ENCODE measurements at regions not wholly inside any gene's neighbourhood (a gene's known extent, or its start where the extent isn't known, plus 50 kb on each side); places are given as distances from the start of the nearest gene placed in this dataset.
"Not testable (repeated sequence)": the region's sequence is repeated elsewhere in the genome, so short reads cannot be mapped to it uniquely, and the experiment has no call there.

DNA sequence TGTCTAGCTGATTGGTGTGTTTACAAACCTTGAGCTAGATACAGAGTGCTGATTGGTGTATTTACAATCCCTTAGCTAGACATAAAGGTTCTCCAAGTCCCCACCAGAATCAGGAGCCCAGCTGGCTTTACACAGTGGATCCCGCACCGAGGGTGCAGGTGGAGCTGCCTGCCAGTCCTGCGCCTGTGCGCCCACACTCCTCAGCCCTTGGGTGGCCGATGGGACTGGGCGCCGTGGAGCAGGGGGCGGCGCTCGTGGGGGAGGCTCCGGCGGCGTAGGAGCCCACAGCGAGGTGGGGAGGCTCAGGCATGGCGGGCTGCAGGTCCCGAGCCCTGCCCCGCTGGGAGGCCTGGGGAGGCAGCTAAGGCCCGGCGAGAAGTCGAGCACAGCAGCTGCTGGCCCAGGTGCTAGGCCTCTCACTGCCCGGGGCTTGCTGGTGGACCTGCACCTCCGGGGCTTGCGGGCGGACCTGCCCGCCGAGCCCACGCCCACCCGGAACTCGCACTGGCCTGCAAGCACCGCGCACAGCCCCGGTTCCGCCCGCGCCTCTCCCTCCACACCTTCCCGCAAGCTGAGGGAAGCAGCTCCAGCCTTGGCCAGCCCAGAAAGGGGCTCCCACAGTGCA, 51.0 kb upstream of the CDYL start:
- not testable (repeated sequence) for H3K4me3 Mint-ChIP-seq; H3K4me1 Mint-ChIP-seq (ENCODE audit: low read depth); DNase-seq (ENCODE audit: low spot score); H3K9me3 Mint-ChIP-seq; H3K36me3 Mint-ChIP-seq (ENCODE audit: low read depth); H3K27ac Mint-ChIP-seq
- H3K27me3 Mint-ChIP-seq (ENCODE audit: low read depth) = peaks cover 11% of the 10 kb centered on the region

DNA sequence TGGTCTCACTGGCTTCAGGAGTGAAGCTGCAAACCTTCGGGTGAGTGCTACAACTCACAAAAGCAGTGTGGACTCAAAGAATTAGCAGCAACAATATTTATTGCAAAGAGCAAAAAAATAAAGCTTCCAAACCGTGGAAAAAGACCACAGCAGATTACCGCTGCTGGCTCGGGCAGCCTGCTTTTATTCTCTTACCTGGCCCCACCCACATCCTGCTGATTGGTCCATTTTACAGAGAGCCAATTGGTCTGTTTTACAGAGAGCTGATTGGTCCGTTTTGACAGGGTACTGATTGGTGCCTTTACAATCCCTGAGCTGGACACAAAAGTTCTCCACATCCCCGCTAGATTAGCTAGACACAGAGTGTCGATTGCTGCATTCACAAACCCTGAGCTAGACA, 51.5 kb upstream of the CDYL start:
- not testable (repeated sequence) for H3K4me3 Mint-ChIP-seq; H3K4me1 Mint-ChIP-seq (ENCODE audit: low read depth); H3K9me3 Mint-ChIP-seq; H3K36me3 Mint-ChIP-seq (ENCODE audit: low read depth); H3K27ac Mint-ChIP-seq; DNase-seq (ENCODE audit: low spot score); H3K27me3 Mint-ChIP-seq (ENCODE audit: low read depth)

DNA sequence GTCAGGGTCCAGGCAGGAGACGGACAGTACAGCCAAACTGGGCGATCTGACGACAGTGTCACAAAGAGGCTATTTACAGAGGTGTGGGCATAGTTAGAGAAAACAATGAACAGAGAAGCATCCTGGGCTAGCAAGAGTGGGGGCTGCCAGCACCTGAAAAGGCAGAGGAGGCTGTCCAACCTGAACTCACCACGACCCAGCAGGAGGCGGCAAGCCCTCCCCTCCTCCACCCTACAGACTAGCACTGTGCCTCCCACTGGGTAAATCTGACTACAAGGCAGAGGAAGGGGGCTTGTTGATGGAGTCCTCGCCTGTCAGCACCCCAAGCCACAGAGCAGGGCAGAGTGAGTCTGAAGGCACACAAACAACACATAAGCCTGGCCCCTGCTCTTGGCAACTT, 52.8 kb upstream of the CDYL start:
- no peak for DNase-seq (ENCODE audit: low spot score)
- no peaks in the 10 kb centered on the region for H3K9me3 Mint-ChIP-seq
- H3K27ac Mint-ChIP-seq = no peak overlapping the region
- H3K4me1 Mint-ChIP-seq (ENCODE audit: low read depth) = peaks cover 7% of the 10 kb centered on the region
- no peak overlapping the region for H3K4me3 Mint-ChIP-seq
- peaks cover 2% of the 10 kb centered on the region for H3K27me3 Mint-ChIP-seq (ENCODE audit: low read depth)
- no peaks in the 10 kb centered on the region for H3K36me3 Mint-ChIP-seq (ENCODE audit: low read depth)

DNA sequence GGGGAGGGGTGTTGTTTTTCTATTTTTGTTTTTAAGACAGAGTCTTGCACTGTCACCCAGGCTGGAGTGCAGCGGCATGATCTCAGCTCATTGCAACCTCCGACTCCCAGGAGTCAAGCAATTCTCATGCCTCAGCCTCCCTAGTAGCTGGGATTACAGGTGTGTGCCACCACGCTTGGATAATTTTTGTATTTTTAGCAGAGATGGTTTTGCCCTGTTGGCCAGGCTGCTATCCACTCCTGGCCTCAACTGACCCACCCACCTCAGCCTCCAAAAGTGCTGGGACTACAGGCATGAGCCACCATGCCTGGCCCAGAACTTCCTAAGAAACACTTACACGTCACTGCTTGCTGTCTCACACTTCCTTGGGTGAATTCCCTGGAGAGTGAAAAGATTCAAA, 54.8 kb upstream of the CDYL start:
- not testable (repeated sequence) for H3K36me3 Mint-ChIP-seq (ENCODE audit: low read depth); H3K27ac Mint-ChIP-seq; DNase-seq (ENCODE audit: low spot score); H3K4me1 Mint-ChIP-seq (ENCODE audit: low read depth); H3K27me3 Mint-ChIP-seq (ENCODE audit: low read depth); H3K4me3 Mint-ChIP-seq; H3K9me3 Mint-ChIP-seq

DNA sequence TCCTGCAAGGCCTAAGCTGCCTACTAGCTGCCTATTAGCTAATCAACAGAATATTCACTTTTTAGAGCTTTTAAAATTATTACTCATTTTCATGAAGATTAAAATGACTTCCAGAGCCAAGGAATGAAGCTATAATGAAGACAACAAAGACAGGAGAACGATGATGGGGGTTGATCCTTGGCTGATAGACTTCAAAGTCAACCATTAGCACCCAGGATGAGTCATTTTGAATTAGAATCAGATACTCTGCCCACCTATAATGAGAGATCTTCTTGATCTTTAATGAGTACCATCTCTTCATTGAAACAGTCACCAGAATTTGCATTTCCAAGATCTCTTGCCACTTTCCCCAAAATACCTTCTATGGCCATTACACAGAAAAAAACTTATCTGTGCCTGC, 56.7 kb upstream of the CDYL start:
- H3K4me1 Mint-ChIP-seq (ENCODE audit: low read depth) = no peaks in the 10 kb centered on the region
- H3K4me3 Mint-ChIP-seq = no peak overlapping the region
- DNase-seq (ENCODE audit: low spot score) = no peak
- H3K27me3 Mint-ChIP-seq (ENCODE audit: low read depth) = peaks cover 2% of the 10 kb centered on the region
- no peak overlapping the region for H3K27ac Mint-ChIP-seq
- H3K9me3 Mint-ChIP-seq = no peaks in the 10 kb centered on the region
- no peaks in the 10 kb centered on the region for H3K36me3 Mint-ChIP-seq (ENCODE audit: low read depth)

DNA sequence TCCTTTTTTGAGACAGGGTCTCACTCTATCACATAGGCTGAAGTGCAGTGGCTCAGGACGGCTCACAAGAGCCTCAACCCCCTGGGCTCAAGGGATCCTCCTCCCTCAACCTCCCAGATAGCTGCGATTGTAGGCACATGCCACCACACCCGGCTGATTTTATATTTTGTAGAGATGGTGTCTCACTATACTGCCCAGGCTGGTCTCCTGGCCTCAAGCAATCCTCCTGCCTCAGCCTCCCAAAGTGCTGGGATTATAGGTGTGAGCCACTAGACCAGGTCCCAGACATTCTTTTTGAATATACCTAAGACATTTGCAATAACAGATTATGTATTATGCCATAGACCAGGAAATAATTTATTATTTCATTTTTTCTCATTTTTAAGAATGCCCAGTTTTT, 58.3 kb upstream of the CDYL start:
- Mint-ChIP-seq H3K4me1 (ENCODE audit: low read depth) (no peaks in the 10 kb centered on the region), H3K4me3 (no peak overlapping the region), H3K27ac (no peak overlapping the region)

DNA sequence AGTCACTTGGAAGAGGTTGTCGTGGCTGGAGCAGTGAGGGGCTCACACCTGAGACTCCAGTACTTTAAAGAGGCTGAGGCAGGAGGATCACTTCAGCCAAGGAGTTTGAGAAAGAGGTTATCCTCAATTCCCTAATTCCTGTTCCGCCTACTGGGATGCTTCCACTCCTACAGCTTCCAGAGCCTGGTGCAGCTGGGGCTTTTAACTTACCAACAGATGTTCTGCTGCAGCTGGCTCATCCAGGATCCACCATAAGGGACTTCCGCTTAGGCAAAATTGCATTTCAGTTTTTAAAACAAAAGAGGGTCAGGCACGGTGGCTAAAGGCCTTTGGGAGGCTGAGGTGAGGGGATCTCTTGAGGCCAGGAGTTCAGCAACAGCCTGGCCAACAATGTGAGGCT, 59.1 kb upstream of the CDYL start:
- H3K27me3 Mint-ChIP-seq (ENCODE audit: low read depth) = peaks cover 2% of the 10 kb centered on the region

More for the DNA sequence above, 58.3 kb upstream of the CDYL start:
- Mint-ChIP-seq H3K9me3 (no peaks in the 10 kb centered on the region), H3K27me3 (ENCODE audit: low read depth) (peaks cover 2% of the 10 kb centered on the region), H3K36me3 (ENCODE audit: low read depth) (no peaks in the 10 kb centered on the region)
- no peak for DNase-seq (ENCODE audit: low spot score)

DNA sequence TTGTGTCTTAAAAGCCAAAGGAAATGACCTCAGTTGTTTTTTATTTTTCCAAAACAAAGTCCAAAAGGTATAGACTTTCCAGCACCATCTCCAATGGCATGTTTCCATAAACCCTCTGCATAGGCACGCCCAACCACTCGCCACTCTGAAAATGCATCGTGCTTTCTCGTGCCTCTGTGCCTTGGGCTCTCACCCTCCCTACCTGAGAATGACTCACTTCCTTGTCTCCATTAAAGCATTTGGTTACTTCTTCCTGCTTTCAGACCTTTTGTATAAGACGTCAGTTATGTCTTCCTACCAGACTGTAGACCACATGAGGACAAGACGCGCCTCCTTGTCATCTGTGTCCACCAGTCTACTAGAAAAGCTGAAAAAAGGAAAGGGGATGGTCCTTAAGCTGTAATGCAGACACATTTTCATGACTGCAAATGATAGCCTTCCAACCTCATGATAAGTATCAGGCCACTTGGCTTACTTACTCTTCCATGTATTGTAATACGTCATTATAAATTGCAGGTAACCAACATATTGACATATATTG, 61.2 kb upstream of the CDYL start:
- DNase-seq (ENCODE audit: low spot score) = no peak

More for the DNA sequence above, 59.1 kb upstream of the CDYL start:
- no peaks in the 10 kb centered on the region for H3K4me1 Mint-ChIP-seq (ENCODE audit: low read depth)
- no peak overlapping the region for H3K4me3 Mint-ChIP-seq
- no peaks in the 10 kb centered on the region for H3K9me3 Mint-ChIP-seq
- no peaks in the 10 kb centered on the region for H3K36me3 Mint-ChIP-seq (ENCODE audit: low read depth)
- DNase-seq (ENCODE audit: low spot score) = no peak
- H3K27ac Mint-ChIP-seq = no peak overlapping the region

DNA sequence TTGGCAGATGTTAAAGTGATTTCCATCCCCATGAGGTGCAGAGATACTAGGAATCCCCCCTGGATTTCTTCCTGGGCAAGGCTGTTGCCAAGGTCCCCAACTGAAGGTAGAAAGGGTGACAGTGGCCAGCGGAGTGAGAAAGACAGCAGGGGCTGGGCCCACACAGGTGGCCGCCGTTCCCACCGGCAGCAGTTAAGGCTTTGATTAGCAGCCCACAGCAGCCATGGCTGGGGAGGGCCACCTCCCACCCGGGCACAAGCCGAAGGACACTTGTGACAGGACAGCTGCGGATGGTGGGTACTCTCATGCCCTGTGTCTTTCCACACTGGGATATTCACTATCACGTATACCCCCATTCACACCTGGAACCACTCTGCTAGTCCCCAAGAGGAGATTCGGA, 63.9 kb upstream of the CDYL start:
- no peak for DNase-seq (ENCODE audit: low spot score)
- Mint-ChIP-seq H3K27me3 (ENCODE audit: low read depth) (no peaks in the 10 kb centered on the region), H3K36me3 (ENCODE audit: low read depth) (no peaks in the 10 kb centered on the region), H3K4me1 (ENCODE audit: low read depth) (no peaks in the 10 kb centered on the region), H3K27ac (no peak overlapping the region), H3K4me3 (no peak overlapping the region), H3K9me3 (no peaks in the 10 kb centered on the region)

More for the DNA sequence above, 61.2 kb upstream of the CDYL start:
- H3K27me3 Mint-ChIP-seq (ENCODE audit: low read depth) = no peaks in the 10 kb centered on the region
- H3K27ac Mint-ChIP-seq = no peak overlapping the region
- H3K9me3 Mint-ChIP-seq = no peaks in the 10 kb centered on the region
- no peak overlapping the region for H3K4me3 Mint-ChIP-seq
- H3K4me1 Mint-ChIP-seq (ENCODE audit: low read depth) = no peaks in the 10 kb centered on the region
- no peaks in the 10 kb centered on the region for H3K36me3 Mint-ChIP-seq (ENCODE audit: low read depth)

DNA sequence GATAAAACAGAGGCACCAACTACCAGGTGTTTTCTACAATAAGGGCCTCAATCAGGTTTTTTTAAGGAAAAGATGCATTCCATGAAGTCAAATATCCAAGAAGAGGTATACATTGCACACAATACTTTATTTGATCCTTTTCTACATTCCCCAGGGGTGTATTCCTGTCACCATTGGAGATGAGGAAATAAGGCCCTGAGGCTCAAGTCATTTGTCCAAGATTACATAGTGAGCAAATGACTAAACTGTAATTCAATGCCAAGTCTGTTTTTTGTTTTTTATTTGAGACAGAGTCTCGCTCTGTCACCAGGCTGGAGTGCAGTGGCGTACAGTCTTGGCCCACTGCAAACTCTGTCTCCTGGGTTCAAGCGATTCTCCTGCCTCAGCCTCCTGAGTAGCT, 69.2 kb upstream of the CDYL start:
- Mint-ChIP-seq H3K4me3 (no peak overlapping the region), H3K27ac (no peak overlapping the region), H3K9me3 (no peaks in the 10 kb centered on the region), H3K36me3 (ENCODE audit: low read depth) (no peaks in the 10 kb centered on the region), H3K4me1 (ENCODE audit: low read depth) (no peaks in the 10 kb centered on the region), H3K27me3 (ENCODE audit: low read depth) (no peaks in the 10 kb centered on the region)
- DNase-seq (ENCODE audit: low spot score) = no peak

DNA sequence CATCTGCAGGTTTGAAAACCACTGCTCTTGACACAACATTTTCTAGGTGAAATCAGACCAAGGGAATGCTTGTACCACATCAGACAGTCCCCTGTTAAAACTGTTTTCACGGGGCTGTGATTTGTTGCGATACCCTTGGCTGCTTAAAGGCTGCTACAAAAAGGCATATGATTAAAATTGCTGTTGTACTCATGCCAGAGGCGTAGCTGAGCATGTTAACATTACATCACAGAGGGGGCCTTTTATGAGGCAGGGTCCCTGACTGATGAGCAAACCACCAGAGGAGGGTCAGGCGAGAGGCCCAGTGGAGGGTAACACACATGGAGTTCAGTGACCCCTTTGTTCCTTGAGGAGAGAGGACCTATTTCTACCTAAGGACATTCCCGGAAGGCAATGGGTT, 70.4 kb upstream of the CDYL start:
- no peaks in the 10 kb centered on the region for H3K9me3 Mint-ChIP-seq
- no peak for DNase-seq (ENCODE audit: low spot score)
- H3K4me3 Mint-ChIP-seq = no peak overlapping the region
- H3K27ac Mint-ChIP-seq = no peak overlapping the region
- H3K27me3 Mint-ChIP-seq (ENCODE audit: low read depth) = no peaks in the 10 kb centered on the region
- H3K36me3 Mint-ChIP-seq (ENCODE audit: low read depth) = no peaks in the 10 kb centered on the region
- H3K4me1 Mint-ChIP-seq (ENCODE audit: low read depth) = no peaks in the 10 kb centered on the region

DNA sequence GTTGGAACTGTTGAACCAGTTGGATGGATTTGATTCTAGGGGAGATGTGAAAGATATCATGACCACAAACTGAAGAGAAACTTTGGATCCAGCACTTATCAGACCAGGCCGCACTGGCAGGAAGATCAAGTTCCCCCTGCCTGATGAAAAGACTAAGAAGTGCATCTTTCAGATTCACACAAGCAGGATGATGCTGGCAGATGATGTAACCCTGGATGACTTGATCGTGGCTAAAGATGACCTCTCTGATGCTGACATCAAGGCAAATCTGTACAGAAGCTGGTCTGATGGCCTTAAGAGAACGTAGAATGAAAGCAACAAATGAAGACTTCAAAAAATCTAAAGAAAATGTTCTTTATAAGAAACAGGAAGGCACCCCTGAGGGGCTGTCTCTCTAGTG, 72.8 kb upstream of the CDYL start:
- H3K4me1 Mint-ChIP-seq (ENCODE audit: low read depth) = no peaks in the 10 kb centered on the region
- DNase-seq (ENCODE audit: low spot score) = no peak
- H3K4me3 Mint-ChIP-seq = no peak overlapping the region
- no peaks in the 10 kb centered on the region for H3K36me3 Mint-ChIP-seq (ENCODE audit: low read depth)
- no peak overlapping the region for H3K27ac Mint-ChIP-seq
- H3K9me3 Mint-ChIP-seq = no peaks in the 10 kb centered on the region
- H3K27me3 Mint-ChIP-seq (ENCODE audit: low read depth) = no peaks in the 10 kb centered on the region

DNA sequence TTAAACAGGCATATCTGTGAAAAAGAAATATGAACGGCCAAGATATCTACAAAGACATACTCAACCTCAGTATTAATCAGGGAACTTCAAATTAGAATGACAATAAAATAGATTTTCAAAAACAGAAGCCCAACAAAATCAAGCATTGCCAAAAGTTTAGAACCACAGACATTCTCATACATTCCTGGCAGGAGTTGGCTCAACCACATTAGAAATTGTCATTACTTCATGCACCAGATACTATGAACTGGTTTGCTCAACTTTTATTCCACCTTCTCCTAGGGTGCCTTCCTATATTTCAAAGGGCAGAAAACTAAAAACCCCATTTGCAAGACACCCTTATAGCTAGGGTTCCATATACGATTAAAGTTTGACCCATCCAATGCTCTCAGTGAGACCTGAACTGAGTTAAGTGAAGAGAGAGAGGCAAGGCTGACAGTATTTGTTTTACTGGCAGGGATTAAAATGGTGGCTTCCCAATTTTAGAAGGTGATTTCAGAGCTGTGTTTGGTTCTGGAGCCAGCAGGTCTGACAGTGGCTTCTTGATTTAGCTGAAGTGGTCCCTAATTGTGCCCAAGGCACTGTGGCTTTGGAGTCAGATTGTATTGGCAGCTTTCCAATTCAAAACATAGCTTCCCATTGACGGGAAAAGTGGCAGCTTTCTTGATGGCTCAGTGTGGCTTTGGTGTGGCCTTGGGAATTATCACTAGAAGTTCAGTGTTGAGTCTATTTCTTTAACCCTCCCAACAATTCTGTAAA, 77.1 kb upstream of the CDYL start:
- Mint-ChIP-seq H3K27ac (no peak overlapping the region), H3K9me3 (no peaks in the 10 kb centered on the region), H3K4me3 (no peak overlapping the region), H3K4me1 (ENCODE audit: low read depth) (no peaks in the 10 kb centered on the region), H3K27me3 (ENCODE audit: low read depth) (no peaks in the 10 kb centered on the region), H3K36me3 (ENCODE audit: low read depth) (no peaks in the 10 kb centered on the region)
- DNase-seq (ENCODE audit: low spot score) = no peak

DNA sequence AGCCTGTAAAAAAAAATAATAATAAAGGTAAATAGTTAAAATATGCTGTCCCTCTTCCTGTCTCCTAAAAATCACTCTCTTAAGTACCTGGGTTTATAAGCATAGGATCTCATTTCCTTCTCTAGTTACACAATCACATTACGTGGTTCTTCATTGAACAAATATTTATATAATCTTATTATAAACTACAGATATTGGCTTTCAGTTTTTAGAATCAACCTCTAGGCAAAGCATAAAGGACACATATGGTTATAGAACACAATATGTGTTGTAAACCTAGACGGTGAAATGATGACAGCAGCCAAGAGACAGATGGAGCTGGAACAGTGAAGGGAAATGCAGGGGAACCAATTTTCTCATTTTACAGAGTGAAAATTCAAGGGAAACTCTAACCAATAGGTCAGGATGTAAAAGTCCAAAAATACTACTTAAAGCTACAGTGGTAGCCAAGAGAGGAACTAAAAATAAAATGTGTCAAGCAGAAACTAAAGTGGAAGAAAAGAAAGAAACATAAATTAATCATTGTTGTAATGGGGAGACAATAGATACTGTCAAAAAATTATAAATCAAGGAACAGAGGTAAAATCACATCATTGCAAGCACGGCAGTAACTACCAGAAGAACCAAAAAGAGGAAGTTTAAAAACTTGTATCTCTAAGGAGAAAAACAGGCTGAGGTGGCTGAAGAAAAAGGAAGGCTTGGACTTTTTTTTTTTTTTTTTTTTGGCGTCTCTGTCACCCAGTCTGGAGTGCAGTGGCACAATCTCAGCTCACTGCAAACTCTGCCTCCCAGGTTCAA, 82.8 kb upstream of the CDYL start:
- no peak overlapping the region for H3K27ac Mint-ChIP-seq
- no peak overlapping the region for H3K4me3 Mint-ChIP-seq
- H3K9me3 Mint-ChIP-seq = peaks cover 3% of the 10 kb centered on the region
- DNase-seq (ENCODE audit: low spot score) = no peak
- no peaks in the 10 kb centered on the region for H3K36me3 Mint-ChIP-seq (ENCODE audit: low read depth)
- peaks cover 4% of the 10 kb centered on the region for H3K27me3 Mint-ChIP-seq (ENCODE audit: low read depth)
- H3K4me1 Mint-ChIP-seq (ENCODE audit: low read depth) = no peaks in the 10 kb centered on the region
